LNCaP clone FGC (cell line): ENCODE measurements at regions not wholly inside any gene's neighbourhood (a gene's known extent, or its start where the extent isn't known, plus 50 kb on each side); places are given as distances from the start of the nearest gene placed in this dataset.

Source experiments
- DNase-seq: peaks from one replicate; pipeline ENCODE4 v3.0.0-alpha.2; 2011; ENCODE audit warnings: low read depth
- H3K4me3 ChIP-seq: 2 replicates; pipeline ENCODE4 v1.5.1; 2011; ENCODE audit warnings: mild to moderate bottlenecking, low read depth, low read length, control low read depth
- CTCF ChIP-seq: IDR thresholded peaks from 2 replicates; pipeline ENCODE4 v1.5.1; 2012; ENCODE audit warnings: mild to moderate bottlenecking; ENCODE audit not compliant: control insufficient read depth, insufficient read depth; ENCODE audit errors: extremely low read depth

GRCh38 chr10:10613656-10614244, 403.9 kb upstream of the CELF2 start:
- no peak overlapping the region for H3K4me3 ChIP-seq
- DNase-seq, result peak; percentile 50
- no peak for TF ChIP-seq CTCF

GRCh38 chr10:10617686-10618085, 400.0 kb upstream of the CELF2 start:
- no peak overlapping the region for H3K4me3 ChIP-seq
- TF ChIP-seq CTCF, result no peak
- no peak for DNase-seq

- no peak for TF ChIP-seq CTCF
- no peak for DNase-seq
- no peak overlapping the region for H3K4me3 ChIP-seq
Measured at GRCh38 chr10:10618139-10618538, 399.5 kb upstream of the CELF2 start.

- no peak for DNase-seq
- TF ChIP-seq CTCF, result no peak
- H3K4me3 ChIP-seq, result no peak overlapping the region
Measured at GRCh38 chr10:10623958-10624566, 393.6 kb upstream of the CELF2 start.

GRCh38 chr10:10624567-10624962, 393.1 kb upstream of the CELF2 start:
- TF ChIP-seq CTCF, result no peak
- DNase-seq, result no peak

GRCh38 chr10:10625491-10625890, 392.2 kb upstream of the CELF2 start:
- H3K4me3 ChIP-seq, result no peak overlapping the region
- no peak for DNase-seq
- no peak for TF ChIP-seq CTCF

More at GRCh38 chr10:10624567-10624962, 393.1 kb upstream of the CELF2 start:
- H3K4me3 ChIP-seq, result no peak overlapping the region

- no peak for TF ChIP-seq CTCF
- DNase-seq, result no peak
- H3K4me3 ChIP-seq, result no peak overlapping the region
Measured at GRCh38 chr10:10626734-10627133, 390.9 kb upstream of the CELF2 start.
